ENCODE measurements at regions not wholly inside any gene's neighbourhood (a gene's known extent, or its start where the extent isn't known, plus 50 kb on each side); places are given as distances from the start of the nearest gene placed in this dataset.

GRCh38 chr17:11086646-11087340 is 154.2 kb upstream of the SHISA6 start:
- TF ChIP-seq MAX (IDR thresholded peaks at IDR 0.05; ENCODE audit: insufficient read depth, insufficient read length) (no peak), JUN (IDR thresholded peaks at IDR 0.05; ENCODE audit: borderline replicate concordance, insufficient read depth, insufficient read length, low read depth) (no peak), EZH2 (IDR thresholded peaks at IDR 0.05; ENCODE audit: borderline replicate concordance, low read depth, low read length, severe bottlenecking) (no peak), CTCF (IDR thresholded peaks at IDR 0.05; ENCODE audit: extremely low read depth in 1 of 2, insufficient read depth in 1 of 2, low read depth in 1 of 2, low read length in 2 of 2) (no peak)
- H3K36me3 ChIP-seq (ENCODE audit: control insufficient read depth in 2 of 2, extremely low read depth in 1 of 2, insufficient read depth in 2 of 2, low read length in 2 of 2): no peaks in the 10 kb centered on the region
- H4K20me1 ChIP-seq (replicated peaks; ENCODE audit: control insufficient read depth, extremely low read depth, insufficient read depth, low read length): no peaks in the 10 kb centered on the region
- H3K9me1 ChIP-seq (replicated peaks; ENCODE audit: control insufficient read depth, extremely low read depth, insufficient read depth, low read length): no peaks in the 10 kb centered on the region
- BruUV-seq (replicated peaks): no TSS peak
- DNase-seq (ENCODE audit: low read depth, low spot score) (no peak), FAIRE-seq (no peak)
- no peak overlapping the region for H2AFZ ChIP-seq (ENCODE audit: low read depth, low read length)
- ChIA-PET CTCF (no interaction called here), POLR2A (no interaction called here)
- H3K9ac ChIP-seq (replicated peaks; ENCODE audit: extremely low read depth, insufficient read depth, low read length): no peak overlapping the region
- H3K27me3 ChIP-seq (ENCODE audit: control insufficient read depth in 2 of 2, insufficient read depth in 2 of 2, low read length in 2 of 2): no peaks in the 10 kb centered on the region
- H3K4me1 ChIP-seq (ENCODE audit: control insufficient read depth, extremely low read depth, insufficient read depth, low read length): no peaks in the 10 kb centered on the region
- H3K9me3 ChIP-seq (replicated peaks; ENCODE audit: control insufficient read depth, insufficient read depth, low read length): peaks cover 4% of the 10 kb centered on the region
- H3K79me2 ChIP-seq (ENCODE audit: control insufficient read depth, insufficient read depth, low read length): no peaks in the 10 kb centered on the region
- dilution Hi-C loops (cut with MboI; ENCODE audit: extremely low pct_ligation_motif_present, low sequenced_read_pairs): no loop called here
- H3K27ac ChIP-seq (ENCODE audit: insufficient read depth, low read depth, low read length): no peak overlapping the region
- H3K4me3 ChIP-seq (replicated peaks in 1 of 3; ENCODE audit: insufficient read depth in 1 of 3, low read depth in 1 of 3, low read length in 3 of 3): no peak overlapping the region
- intact Hi-C loops (cut with micrococcal nuclease): no loop called here
- no peak overlapping the region for H3K4me2 ChIP-seq (ENCODE audit: insufficient read depth, low read length)

GRCh38 chr17:11082559-11082958 is 158.5 kb upstream of the SHISA6 start:
- H3K27me3 ChIP-seq (ENCODE audit: control insufficient read depth in 2 of 2, insufficient read depth in 2 of 2, low read length in 2 of 2): no peaks in the 10 kb centered on the region
- FAIRE-seq: no peak

More at GRCh38 chr17:11082559-11082958, 158.5 kb upstream of the SHISA6 start:
- Histone ChIP-seq H2AFZ (ENCODE audit: low read depth, low read length) (no peak overlapping the region), H4K20me1 (replicated peaks; ENCODE audit: control insufficient read depth, extremely low read depth, insufficient read depth, low read length) (no peaks in the 10 kb centered on the region), H3K9me3 (replicated peaks; ENCODE audit: control insufficient read depth, insufficient read depth, low read length) (no peaks in the 10 kb centered on the region), H3K4me3 (replicated peaks in 1 of 3; ENCODE audit: insufficient read depth in 1 of 3, low read depth in 1 of 3, low read length in 3 of 3) (no peak overlapping the region), H3K4me2 (ENCODE audit: insufficient read depth, low read length) (no peak overlapping the region), H3K4me1 (ENCODE audit: control insufficient read depth, extremely low read depth, insufficient read depth, low read length) (no peaks in the 10 kb centered on the region), H3K36me3 (ENCODE audit: control insufficient read depth in 2 of 2, extremely low read depth in 1 of 2, insufficient read depth in 2 of 2, low read length in 2 of 2) (no peaks in the 10 kb centered on the region), H3K9ac (replicated peaks; ENCODE audit: extremely low read depth, insufficient read depth, low read length) (no peak overlapping the region), H3K9me1 (replicated peaks; ENCODE audit: control insufficient read depth, extremely low read depth, insufficient read depth, low read length) (no peaks in the 10 kb centered on the region), H3K27ac (ENCODE audit: insufficient read depth, low read depth, low read length) (no peak overlapping the region), H3K79me2 (ENCODE audit: control insufficient read depth, insufficient read depth, low read length) (no peaks in the 10 kb centered on the region)
- intact Hi-C loops (cut with micrococcal nuclease): no loop called here
- dilution Hi-C loops (cut with MboI; ENCODE audit: extremely low pct_ligation_motif_present, low sequenced_read_pairs): no loop called here
- BruUV-seq (replicated peaks): no TSS peak
- TF ChIP-seq MAX (IDR thresholded peaks at IDR 0.05; ENCODE audit: insufficient read depth, insufficient read length) (no peak), GATA2 (IDR thresholded peaks at IDR 0.05; ENCODE audit: insufficient read depth, insufficient read length, low read depth, low read length) (no peak), JUN (IDR thresholded peaks at IDR 0.05; ENCODE audit: borderline replicate concordance, insufficient read depth, insufficient read length, low read depth) (no peak), CTCF (IDR thresholded peaks at IDR 0.05; ENCODE audit: extremely low read depth in 1 of 2, insufficient read depth in 1 of 2, low read depth in 1 of 2, low read length in 2 of 2) (no peak), POLR2AphosphoS5 (IDR thresholded peaks at IDR 0.05; ENCODE audit: insufficient read depth, low read depth, low read length) (no peak), MYC (IDR thresholded peaks at IDR 0.05; ENCODE audit: low read depth, low read length) (no peak), EZH2 (IDR thresholded peaks at IDR 0.05; ENCODE audit: borderline replicate concordance, low read depth, low read length, severe bottlenecking) (no peak), POLR2A (IDR thresholded peaks at IDR 0.05; ENCODE audit: low read depth, low read length) (no peak), FOS (IDR thresholded peaks at IDR 0.05; ENCODE audit: borderline replicate concordance, insufficient read depth, low read length) (no peak)
- no peak for DNase-seq (ENCODE audit: low read depth, low spot score)
- POLR2A ChIA-PET: no interaction called here
- CTCF ChIA-PET: no interaction called here
